Gastroesophageal sphincter (tissue), 4 donors: ENCODE measurements at regions not wholly inside any gene's neighbourhood (a gene's known extent, or its start where the extent isn't known, plus 50 kb on each side); places are given as distances from the start of the nearest gene placed in this dataset.

ENCODE experiments used
- ATAC-seq: fragments of 150-250 bp; one replicate; pipeline ENCODE4 v1.9.1; 2016; ENCODE audit warnings: mild to moderate bottlenecking, moderate library complexity
- H3K27ac ChIP-seq, 4 donors: fragments of 200-600 bp; sonication (generic) in 3 of 4; 1 replicate in 3 of 4; 2 replicates in 1 of 4; pipeline ENCODE4 v1.5.1; 2016 to 2019
- H3K27me3 ChIP-seq: fragments of 200-600 bp; sonication (generic); one replicate; pipeline ENCODE4 v1.5.1; 2019
- H3K36me3 ChIP-seq, 2 donors: fragments of 200-600 bp; sonication (generic); one replicate each; pipeline ENCODE4 v1.5.1; 2019; ENCODE audit warnings: control low read depth in 1 of 2
- H3K4me1 ChIP-seq, 3 donors: fragments of 200-600 bp; sonication (generic); 1 replicate in 2 of 3; 2 replicates in 1 of 3; pipeline ENCODE4 v1.5.1; 2016 to 2019; ENCODE audit warnings: control low read depth in 2 of 3
- H3K4me3 ChIP-seq, 2 donors: fragments of 200-600 bp; sonication (generic); one replicate each; pipeline ENCODE4 v1.5.1; 2019; ENCODE audit warnings: mild to moderate bottlenecking in 1 of 2, moderate library complexity in 1 of 2
- H3K9me3 ChIP-seq, 3 donors: fragments of 200-600 bp; sonication (generic); one replicate each; pipeline ENCODE4 v1.5.1; 2017 to 2019; ENCODE audit warnings: control low read depth in 2 of 3
- EP300 ChIP-seq: sonication (generic); formaldehyde crosslinking; IDR thresholded peaks from one replicate; pipeline ENCODE4 v1.6.1; 2017; ENCODE audit warnings: antibody characterized with exemption, mild to moderate bottlenecking
- POLR2A ChIP-seq, 2 donors: fragments of 450-650 bp; IDR thresholded peaks; one replicate each; pipeline ENCODE4 v1.6.1; 2017; ENCODE audit warnings: antibody characterized with exemption in 2 of 2, mild to moderate bottlenecking in 2 of 2, moderate library complexity in 1 of 2
- POLR2AphosphoS5 ChIP-seq: sonication (generic); formaldehyde crosslinking; IDR thresholded peaks from one replicate; pipeline ENCODE4 v1.6.1; 2017; ENCODE audit warnings: antibody characterized with exemption
- whole genome bisulfite sequencing, 2 donors: methylation state at CpG; one replicate each; pipeline ENCODE4 v1.1.5; 2018; ENCODE audit warnings: low coverage in 1 of 2; 5-methylcytosine and 5-hydroxymethylcytosine counted together
- TF ChIP-seq, protein P1 (sequence below), 4 experiments: fragments of 200-600 bp in 2 of 4; fragments of 450-650 bp in 2 of 4; sonication (generic) in 1 of 4; IDR thresholded peaks; one replicate each; pipeline ENCODE4 v1.5.1; 2017 to 2019; ENCODE audit warnings: antibody characterized with exemption in 4 of 4, mild to moderate bottlenecking in 2 of 4, moderate library complexity in 2 of 4

DNA sequence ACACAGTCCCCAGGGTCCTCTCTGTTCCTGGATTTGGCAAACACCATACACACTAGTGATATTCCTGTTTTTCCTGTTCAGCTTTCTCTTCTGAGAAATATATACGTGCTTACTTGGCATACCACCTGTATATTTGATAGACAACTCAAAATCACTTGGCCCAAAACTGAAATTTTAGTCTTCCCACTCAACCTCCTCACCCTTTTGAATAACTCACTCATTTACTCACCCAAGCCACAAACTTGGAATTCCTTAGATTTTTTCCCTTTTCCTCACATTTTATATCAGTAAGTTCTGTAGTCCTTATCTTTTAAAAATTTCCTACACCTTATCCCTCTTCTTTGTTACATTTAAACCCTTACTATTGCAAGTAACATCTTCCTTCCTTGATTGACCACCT lies 143.4 kb downstream of the PPP1R3A start:
- no peak overlapping the region for H3K27ac ChIP-seq
- no peak for ATAC-seq
- no peak overlapping the region for H3K4me3 ChIP-seq
- TF ChIP-seq EP300 (no peak), POLR2A (IDR thresholded peaks at IDR 0.05) (no peak), POLR2AphosphoS5 (no peak)
- TF ChIP-seq, protein P1, sequence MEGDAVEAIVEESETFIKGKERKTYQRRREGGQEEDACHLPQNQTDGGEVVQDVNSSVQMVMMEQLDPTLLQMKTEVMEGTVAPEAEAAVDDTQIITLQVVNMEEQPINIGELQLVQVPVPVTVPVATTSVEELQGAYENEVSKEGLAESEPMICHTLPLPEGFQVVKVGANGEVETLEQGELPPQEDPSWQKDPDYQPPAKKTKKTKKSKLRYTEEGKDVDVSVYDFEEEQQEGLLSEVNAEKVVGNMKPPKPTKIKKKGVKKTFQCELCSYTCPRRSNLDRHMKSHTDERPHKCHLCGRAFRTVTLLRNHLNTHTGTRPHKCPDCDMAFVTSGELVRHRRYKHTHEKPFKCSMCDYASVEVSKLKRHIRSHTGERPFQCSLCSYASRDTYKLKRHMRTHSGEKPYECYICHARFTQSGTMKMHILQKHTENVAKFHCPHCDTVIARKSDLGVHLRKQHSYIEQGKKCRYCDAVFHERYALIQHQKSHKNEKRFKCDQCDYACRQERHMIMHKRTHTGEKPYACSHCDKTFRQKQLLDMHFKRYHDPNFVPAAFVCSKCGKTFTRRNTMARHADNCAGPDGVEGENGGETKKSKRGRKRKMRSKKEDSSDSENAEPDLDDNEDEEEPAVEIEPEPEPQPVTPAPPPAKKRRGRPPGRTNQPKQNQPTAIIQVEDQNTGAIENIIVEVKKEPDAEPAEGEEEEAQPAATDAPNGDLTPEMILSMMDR (IDR thresholded peaks at IDR 0.05): no peak
- no peaks in the 10 kb centered on the region for H3K27me3 ChIP-seq
- H3K4me1 ChIP-seq: peaks cover 0 to 17% (median 0%) of the 10 kb centered on the region in 3 donors
- WGBS, 2 donors: 53 to 90% methylated on average over 1 of the region's 1 CpG
- no peaks in the 10 kb centered on the region for H3K36me3 ChIP-seq
- H3K9me3 ChIP-seq: no peaks in the 10 kb centered on the region

DNA sequence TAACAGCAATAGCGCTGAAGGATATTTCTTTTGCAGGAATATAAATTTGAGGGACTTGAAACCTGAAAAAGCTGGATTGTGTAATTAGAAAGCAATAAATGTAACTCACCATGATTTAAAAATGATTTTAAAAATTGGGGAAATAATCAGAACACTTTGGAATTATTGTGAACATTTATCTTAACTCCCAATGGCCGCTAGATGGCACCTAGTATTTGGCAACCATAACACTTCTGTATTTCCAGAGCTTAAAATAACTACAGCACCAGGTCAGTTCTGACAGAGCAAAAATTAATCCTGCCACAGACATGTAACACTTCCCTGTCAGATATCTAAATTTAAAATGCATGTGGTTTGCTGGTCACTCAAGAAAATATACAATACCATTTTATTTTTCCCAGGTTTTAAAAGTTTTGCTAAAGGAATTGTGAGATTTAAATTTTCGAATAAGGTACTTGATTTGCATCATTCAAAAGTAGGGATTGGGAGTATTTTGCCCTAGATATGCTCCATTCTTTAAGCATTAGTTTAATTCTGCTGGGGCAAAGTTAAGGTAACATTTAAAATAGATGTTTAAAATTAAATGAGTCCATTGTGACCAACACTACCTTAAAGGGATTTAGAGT lies 144.5 kb downstream of the PPP1R3A start:
- Histone ChIP-seq H3K27me3 (no peaks in the 10 kb centered on the region), H3K4me1 (peaks cover 0 to 17% (median 0%) of the 10 kb centered on the region in 3 donors), H3K27ac (no peak overlapping the region), H3K9me3 (no peaks in the 10 kb centered on the region), H3K36me3 (no peaks in the 10 kb centered on the region), H3K4me3 (no peak overlapping the region)
- WGBS, 2 donors: 29 to 30% methylated on average over 3 of the region's 3 CpGs
- TF ChIP-seq, protein P1 (IDR thresholded peaks at IDR 0.05): peak; percentile 53 to 63 (median 62)
- TF ChIP-seq POLR2A (IDR thresholded peaks at IDR 0.05): no peak
- ATAC-seq: no peak

DNA sequence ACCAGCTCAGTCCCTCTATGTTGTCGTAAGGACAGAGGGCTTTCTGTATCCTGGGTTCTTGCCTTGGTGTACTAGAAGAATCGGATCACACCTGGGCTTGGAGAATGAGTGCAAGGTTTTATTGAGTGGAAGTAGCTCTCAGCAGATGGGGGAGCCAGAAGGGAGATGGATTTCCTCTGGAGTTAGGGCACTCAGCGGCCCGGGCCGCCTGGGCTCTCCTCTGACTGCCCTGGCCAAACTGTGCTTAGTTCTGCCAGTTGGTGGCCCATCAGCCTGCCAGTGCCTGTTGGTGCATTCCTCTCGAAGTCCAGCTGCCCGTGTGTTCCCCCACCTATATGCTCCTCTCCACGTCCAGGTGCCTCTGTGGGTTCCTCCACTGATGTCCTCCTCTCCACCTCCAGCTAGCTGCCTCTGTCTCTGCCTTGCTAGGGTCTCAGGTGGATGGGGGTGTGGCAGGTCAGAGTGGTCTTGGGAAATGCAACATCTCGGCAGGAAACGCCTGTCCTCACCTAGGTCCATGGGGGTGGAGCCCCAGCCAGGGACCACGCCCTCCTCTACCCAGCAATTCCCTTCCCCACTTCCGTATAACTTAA lies 148.6 kb downstream of the PPP1R3A start:
- no peak for ATAC-seq
- no peaks in the 10 kb centered on the region for H3K9me3 ChIP-seq
- H3K36me3 ChIP-seq: no peaks in the 10 kb centered on the region
- 92 to 99% methylated on average over 4 to 10 of the region's 12 CpGs for WGBS, 2 donors
- H3K27me3 ChIP-seq: no peaks in the 10 kb centered on the region
- TF ChIP-seq EP300 (no peak), POLR2A (IDR thresholded peaks at IDR 0.05) (no peak), POLR2AphosphoS5 (no peak)
- TF ChIP-seq, protein P1 (IDR thresholded peaks at IDR 0.05): no peak
- no peak overlapping the region for H3K27ac ChIP-seq
- peaks cover 0 to 17% (median 0%) of the 10 kb centered on the region in 3 donors for H3K4me1 ChIP-seq
- H3K4me3 ChIP-seq: no peak overlapping the region

DNA sequence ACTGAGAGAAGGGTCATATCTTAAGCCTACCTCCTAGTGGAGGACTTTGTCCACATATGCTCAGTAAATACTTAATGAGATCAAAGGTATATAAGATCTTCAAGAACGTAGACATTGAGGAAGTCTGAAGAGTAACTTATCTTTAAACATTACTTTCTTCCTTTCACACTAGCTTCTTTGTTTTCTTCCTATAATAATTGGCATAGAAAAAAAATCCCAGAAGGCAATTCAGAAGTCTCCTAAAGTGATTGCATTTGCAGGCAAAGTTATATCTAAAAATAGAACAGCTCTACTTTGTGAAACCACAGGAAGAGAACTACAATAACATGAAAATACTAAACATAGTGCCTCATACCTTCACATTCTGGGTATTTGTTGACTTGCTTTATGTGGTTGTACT lies 150.4 kb downstream of the PPP1R3A start:
- Histone ChIP-seq H3K27ac (no peak overlapping the region), H3K9me3 (no peaks in the 10 kb centered on the region), H3K4me3 (no peak overlapping the region), H3K36me3 (no peaks in the 10 kb centered on the region), H3K4me1 (no peaks in the 10 kb centered on the region), H3K27me3 (no peaks in the 10 kb centered on the region)
- ATAC-seq: no peak
- 43 to 57% methylated on average over 1 of the region's 1 CpG for WGBS, 2 donors
- TF ChIP-seq EP300 (no peak), POLR2AphosphoS5 (no peak), POLR2A (IDR thresholded peaks at IDR 0.05) (no peak)
- TF ChIP-seq, protein P1 (IDR thresholded peaks at IDR 0.05): no peak

DNA sequence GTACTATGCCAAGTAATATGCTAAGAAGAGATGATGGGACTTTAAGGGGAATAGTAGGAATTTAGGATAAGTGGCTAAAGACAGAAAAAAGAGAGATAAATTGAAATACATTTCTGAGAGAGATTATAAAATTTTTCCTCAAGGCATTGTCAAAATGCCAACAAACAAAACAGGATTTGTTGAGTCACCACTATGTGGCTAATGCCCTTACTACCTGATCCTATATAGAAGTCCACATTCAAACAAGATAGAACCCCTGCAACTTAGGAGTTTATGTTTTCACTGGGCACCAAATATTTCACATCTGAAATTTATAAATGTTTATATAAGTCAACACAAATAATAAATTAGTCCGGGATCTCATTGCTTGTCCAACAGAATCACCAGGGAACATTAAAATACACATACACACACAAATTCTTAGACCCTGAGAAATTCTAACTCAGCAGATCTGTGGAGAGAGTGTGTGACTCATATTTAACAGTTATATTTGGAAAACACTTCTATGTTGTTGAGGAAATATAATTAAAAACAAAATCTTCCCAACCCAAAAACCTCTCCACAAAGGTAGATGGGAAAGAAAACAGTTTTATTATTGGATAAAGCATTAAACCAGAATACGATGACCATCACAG lies 154.3 kb downstream of the PPP1R3A start:
- Histone ChIP-seq H3K9me3 (no peaks in the 10 kb centered on the region), H3K27me3 (no peaks in the 10 kb centered on the region), H3K4me3 (no peak overlapping the region), H3K4me1 (no peaks in the 10 kb centered on the region), H3K27ac (no peak overlapping the region), H3K36me3 (no peaks in the 10 kb centered on the region)
- 35 to 39% methylated on average over 2 of the region's 2 CpGs for WGBS, 2 donors
- TF ChIP-seq POLR2AphosphoS5 (no peak), POLR2A (IDR thresholded peaks at IDR 0.05) (no peak), EP300 (no peak)
- TF ChIP-seq, protein P1 (IDR thresholded peaks at IDR 0.05): no peak
- no peak for ATAC-seq
